ENCODE measurements at regions not wholly inside any gene's neighbourhood (a gene's known extent, or its start where the extent isn't known, plus 50 kb on each side); places are given as distances from the start of the nearest gene placed in this dataset.

GRCh38 chr1:163906283-163906682 is 584.5 kb downstream of the NUF2 start:
- H3K27me3 ChIP-seq: no peaks in the 10 kb centered on the region
- intact Hi-C loops (cut with DNase I; ENCODE audit: low total_unique reads): no loop called here
- DNase-seq: no peak
- no peaks in the 10 kb centered on the region for H3K4me1 ChIP-seq
- no peak overlapping the region for H3K27ac ChIP-seq
- no peaks in the 10 kb centered on the region for H3K36me3 ChIP-seq
- no peak for TF ChIP-seq POLR2A (IDR thresholded peaks at IDR 0.05)
- TF ChIP-seq EP300 (IDR thresholded peaks at IDR 0.05): no peak
- TF ChIP-seq, protein P1, sequence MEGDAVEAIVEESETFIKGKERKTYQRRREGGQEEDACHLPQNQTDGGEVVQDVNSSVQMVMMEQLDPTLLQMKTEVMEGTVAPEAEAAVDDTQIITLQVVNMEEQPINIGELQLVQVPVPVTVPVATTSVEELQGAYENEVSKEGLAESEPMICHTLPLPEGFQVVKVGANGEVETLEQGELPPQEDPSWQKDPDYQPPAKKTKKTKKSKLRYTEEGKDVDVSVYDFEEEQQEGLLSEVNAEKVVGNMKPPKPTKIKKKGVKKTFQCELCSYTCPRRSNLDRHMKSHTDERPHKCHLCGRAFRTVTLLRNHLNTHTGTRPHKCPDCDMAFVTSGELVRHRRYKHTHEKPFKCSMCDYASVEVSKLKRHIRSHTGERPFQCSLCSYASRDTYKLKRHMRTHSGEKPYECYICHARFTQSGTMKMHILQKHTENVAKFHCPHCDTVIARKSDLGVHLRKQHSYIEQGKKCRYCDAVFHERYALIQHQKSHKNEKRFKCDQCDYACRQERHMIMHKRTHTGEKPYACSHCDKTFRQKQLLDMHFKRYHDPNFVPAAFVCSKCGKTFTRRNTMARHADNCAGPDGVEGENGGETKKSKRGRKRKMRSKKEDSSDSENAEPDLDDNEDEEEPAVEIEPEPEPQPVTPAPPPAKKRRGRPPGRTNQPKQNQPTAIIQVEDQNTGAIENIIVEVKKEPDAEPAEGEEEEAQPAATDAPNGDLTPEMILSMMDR (IDR thresholded peaks at IDR 0.05): no peak
- no peak for TF ChIP-seq POLR2AphosphoS5 (IDR thresholded peaks at IDR 0.05)
- peaks cover 0 to 10% (median 5%) of the 10 kb centered on the region in 4 donors for H3K9me3 ChIP-seq
- no peak overlapping the region for H3K4me3 ChIP-seq

GRCh38 chr1:163912170-163912884 is 590.6 kb downstream of the NUF2 start:
- Histone ChIP-seq H3K9me3 (peaks cover 0 to 10% (median 5%) of the 10 kb centered on the region in 4 donors), H3K4me1 (no peaks in the 10 kb centered on the region), H3K27ac (no peak overlapping the region), H3K36me3 (no peaks in the 10 kb centered on the region), H3K27me3 (no peaks in the 10 kb centered on the region), H3K4me3 (no peak overlapping the region)
- DNase-seq: no peak
- intact Hi-C loops (cut with DNase I; ENCODE audit: low total_unique reads): no loop called here
- 70 to 79% (median 71%) methylated on average over 4 of the region's 4 CpGs for WGBS, 5 donors
- TF ChIP-seq, protein P1 (IDR thresholded peaks at IDR 0.05): no peak
- TF ChIP-seq POLR2AphosphoS5 (IDR thresholded peaks at IDR 0.05) (no peak), POLR2A (IDR thresholded peaks at IDR 0.05) (no peak), EP300 (IDR thresholded peaks at IDR 0.05) (no peak)

DNA sequence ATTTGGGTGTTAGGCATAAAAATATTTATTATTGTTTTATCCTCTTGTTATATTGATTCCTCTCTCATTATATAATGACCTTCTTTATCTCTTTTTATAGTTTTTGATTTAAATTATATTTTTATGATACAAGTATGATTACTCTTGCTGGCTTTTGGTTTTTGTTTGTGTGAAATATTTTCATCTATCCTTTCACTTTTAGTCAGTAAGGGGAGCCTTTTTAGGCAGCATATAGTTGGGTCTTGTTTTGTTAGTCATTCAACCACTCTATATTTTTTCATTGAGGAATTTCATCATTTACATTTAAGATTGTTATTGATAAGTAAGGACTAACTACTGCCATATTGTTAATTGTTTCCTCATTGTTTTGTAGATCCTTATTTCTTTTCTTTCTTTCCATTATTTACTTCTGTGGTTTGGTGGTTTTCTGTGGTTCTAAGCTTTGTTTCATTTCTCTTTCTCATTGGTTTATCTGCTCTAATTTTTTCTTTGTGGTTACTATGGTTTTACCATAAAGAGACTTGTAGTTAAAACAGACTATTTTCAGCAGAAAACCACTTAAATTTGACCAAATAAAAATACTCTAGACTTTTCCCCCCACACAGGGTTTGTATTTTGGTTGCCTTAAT is 593.1 kb downstream of the NUF2 start:
- no peak overlapping the region for H3K4me3 ChIP-seq
- H3K27me3 ChIP-seq: no peaks in the 10 kb centered on the region
- TF ChIP-seq, protein P1 (IDR thresholded peaks at IDR 0.05): no peak
- TF ChIP-seq POLR2AphosphoS5 (IDR thresholded peaks at IDR 0.05): no peak
- no peak overlapping the region for H3K27ac ChIP-seq
- no peak for DNase-seq
- H3K4me1 ChIP-seq: no peaks in the 10 kb centered on the region
- H3K36me3 ChIP-seq: no peaks in the 10 kb centered on the region
- no peaks in the 10 kb centered on the region for H3K9me3 ChIP-seq
- intact Hi-C loops (cut with DNase I; ENCODE audit: low total_unique reads): no loop called here

DNA sequence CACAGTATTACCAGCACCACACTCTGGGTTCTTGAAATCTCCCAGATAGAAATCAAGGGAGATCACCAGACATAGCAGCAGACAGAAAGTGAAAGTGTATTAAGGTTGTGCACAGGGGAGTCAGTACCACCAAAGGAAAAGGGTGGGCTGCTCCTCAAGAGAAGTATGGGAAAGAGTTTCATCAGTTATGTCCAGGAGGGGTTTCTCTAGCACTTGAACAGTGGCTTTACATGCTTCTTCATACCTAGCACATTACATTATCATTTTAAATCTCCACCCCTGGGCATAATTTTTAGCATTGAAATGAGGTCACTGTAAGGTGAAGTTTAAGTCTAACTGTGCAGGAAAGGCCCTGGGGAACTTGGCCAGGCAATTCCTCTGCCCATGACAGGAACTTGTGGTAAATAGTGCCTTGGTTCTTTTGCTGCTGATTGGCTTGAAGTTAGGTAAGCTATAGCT is 601.0 kb downstream of the NUF2 start:
- H3K36me3 ChIP-seq: no peaks in the 10 kb centered on the region
- intact Hi-C loops (cut with DNase I; ENCODE audit: low total_unique reads): no loop called here
- H3K4me3 ChIP-seq: no peak overlapping the region
- H3K27me3 ChIP-seq: no peaks in the 10 kb centered on the region
- H3K9me3 ChIP-seq: no peaks in the 10 kb centered on the region
- peak in 1 of 2 donors; percentile 7 for DNase-seq
- H3K27ac ChIP-seq: no peak overlapping the region
- TF ChIP-seq POLR2AphosphoS5 (IDR thresholded peaks at IDR 0.05) (no peak), POLR2A (IDR thresholded peaks at IDR 0.05) (no peak), EP300 (IDR thresholded peaks at IDR 0.05) (no peak)
- TF ChIP-seq, protein P1 (IDR thresholded peaks at IDR 0.05): no peak
- H3K4me1 ChIP-seq: peaks cover 0 to 4% (median 0%) of the 10 kb centered on the region in 4 donors
